HG02870 (cell line): ENCODE measurements at regions not wholly inside any gene's neighbourhood (a gene's known extent, or its start where the extent isn't known, plus 50 kb on each side); places are given as distances from the start of the nearest gene placed in this dataset.

Experiments
- ATAC-seq: cut with Tn5 transposase; IDR thresholded peaks from one replicate; pipeline ENCODE4 v1.9.1; 2021; ENCODE audit warnings: mild to moderate bottlenecking, moderate library complexity; ENCODE audit not compliant: unreplicated experiment

DNA sequence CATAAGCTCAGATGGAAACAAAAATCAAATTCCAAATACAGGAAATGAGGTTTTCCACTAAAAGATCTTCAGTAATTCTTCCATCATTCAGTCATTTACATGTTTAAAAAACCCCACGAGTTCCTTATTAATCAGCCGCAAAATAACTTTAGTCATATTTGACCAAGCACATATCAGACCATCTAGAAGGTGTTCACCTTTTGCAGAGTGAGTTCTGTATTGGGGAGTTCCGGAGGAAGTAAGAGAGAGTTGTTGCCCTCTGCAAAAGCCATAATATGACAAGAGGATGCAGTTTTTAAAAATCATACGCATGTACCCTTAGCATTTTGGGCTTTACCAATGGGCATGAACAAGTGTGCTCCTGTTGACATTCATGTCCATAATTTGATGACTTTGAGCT, 61.6 kb downstream of the CCR1 start:
- no peak for ATAC-seq

- ATAC-seq, result no peak
Measured at GRCh38 chr3:46146021-46146420, 62.1 kb downstream of the CCR1 start.

- ATAC-seq, result no peak
Measured at GRCh38 chr3:46145147-46145546, 63.0 kb downstream of the CCR1 start.

DNA sequence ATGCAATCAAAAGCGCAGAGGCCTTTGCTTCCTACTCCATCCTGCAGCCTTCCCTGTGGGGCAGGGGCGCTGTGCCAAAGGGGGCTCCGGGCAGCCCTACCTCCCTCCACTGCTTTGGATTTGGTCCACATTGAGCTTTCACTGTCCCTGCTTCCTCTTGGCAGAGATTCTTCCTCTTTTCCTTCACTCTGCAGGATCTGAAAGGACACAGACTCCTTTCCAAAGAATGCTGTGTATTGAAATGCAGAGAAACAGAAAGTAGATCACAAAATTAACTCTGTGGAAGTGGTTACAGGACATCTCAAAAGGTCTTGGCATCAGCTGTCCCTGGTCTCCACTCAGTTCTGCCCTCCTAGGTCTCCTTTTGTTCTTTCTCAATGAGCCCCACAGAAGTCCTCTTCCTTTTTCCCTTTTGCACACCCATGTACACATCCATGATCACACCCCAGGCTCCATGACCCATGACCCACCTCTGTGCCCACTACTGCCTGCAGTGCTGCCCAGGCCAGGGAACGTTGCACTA, 64.1 kb downstream of the CCR1 start:
- ATAC-seq, result no peak

DNA sequence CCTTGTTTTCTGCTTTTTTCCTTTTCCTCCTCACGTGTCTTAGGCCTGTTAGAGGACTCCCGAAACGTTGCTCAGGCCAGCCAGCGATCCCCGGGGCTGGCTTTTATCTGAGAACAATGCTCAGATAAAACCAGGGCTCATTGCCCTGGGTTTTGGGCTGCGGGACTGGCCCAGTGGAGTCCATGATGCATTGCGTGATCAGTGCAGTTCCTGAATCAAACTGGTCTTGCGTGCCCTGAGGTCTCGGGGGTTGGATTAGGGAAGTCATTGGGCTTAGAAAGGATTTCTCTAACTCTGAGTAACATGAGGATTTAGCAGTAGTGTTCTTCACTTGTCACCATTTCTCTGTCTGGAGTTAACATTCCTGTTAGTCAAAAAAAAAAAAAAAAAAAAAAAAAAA, 66.3 kb downstream of the CCR1 start:
- ATAC-seq, result no peak

- ATAC-seq, result no peak
Measured at GRCh38 chr3:46138581-46138980, 69.5 kb downstream of the CCR1 start.

- no peak for ATAC-seq
Measured at GRCh38 chr3:46135475-46135874, 72.6 kb downstream of the CCR1 start.

GRCh38 chr3:46133285-46133684, 74.8 kb downstream of the CCR1 start:
- no peak for ATAC-seq

DNA sequence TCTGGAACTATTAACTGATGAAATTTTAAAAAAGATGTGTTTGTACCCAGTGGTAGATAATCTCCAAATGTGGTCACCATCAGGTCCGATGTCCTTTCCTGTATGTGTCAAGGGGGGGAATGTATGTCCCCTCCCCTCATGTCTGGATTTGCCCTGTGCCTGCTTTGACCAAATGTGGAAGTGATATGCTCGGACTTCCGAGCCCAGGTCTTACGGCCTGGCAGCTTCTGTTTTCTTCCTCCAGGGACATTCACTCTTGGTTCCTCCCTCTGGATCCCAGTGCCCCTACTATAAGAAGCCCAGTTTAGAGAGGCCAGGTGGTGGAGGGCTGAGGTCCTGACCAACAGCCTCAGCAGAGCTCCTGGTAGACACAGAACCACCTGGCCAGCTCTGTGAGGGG, 75.5 kb downstream of the CCR1 start:
- no peak for ATAC-seq

GRCh38 chr3:46131884-46132450, 76.1 kb downstream of the CCR1 start:
- ATAC-seq, result no peak

DNA sequence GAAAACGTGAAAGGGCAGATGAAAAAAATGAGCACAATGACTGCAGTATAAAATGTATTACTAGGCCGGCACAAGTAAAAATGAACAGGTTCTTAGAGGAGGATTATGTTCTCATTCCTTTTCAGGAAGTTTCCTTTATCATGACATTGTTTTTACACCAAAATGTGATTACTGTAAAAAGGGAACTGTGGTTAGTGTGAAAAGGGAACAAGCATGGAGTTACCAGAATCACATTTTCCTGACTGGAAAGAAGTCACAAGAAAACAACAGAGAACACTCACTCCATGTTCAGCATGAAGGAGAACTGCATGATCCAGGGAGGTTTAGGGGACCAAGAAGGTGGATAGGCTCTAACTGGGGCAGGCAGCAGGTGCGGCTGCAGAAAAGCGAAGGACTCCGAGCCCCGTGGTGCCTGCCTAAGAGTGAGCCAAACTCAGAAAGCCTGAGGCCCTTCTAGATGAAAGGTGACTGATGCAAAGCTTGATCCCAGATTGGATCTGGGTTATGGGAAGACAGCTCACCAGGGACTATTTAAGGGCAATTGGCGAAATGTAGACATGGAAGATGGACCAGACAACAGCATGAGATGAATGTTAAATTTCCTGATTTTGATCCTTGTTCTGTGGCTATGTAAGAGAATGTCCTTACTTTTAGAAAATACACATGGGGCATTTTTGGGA, 77.3 kb downstream of the CCR1 start:
- ATAC-seq, result no peak

GRCh38 chr3:46129588-46130272, 78.4 kb downstream of the CCR1 start:
- no peak for ATAC-seq

DNA sequence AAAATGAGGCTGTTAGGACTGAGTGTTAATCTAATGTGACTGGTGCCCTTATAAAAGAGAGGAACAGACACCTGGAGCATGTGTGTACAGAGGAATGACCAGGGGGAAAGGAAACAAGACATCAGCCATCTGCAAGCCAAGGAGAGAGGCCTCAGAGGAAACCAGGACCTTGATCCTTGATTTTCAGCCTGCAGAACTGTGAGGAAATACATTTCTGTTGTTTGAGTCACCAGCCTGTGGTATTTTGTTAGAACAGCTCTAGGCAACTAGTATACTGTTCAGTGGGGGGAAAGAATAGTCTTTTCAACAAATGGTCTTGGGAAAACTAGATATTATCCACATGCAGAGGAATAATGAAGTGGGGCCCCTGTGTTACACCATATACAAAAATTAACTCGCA, 80.6 kb downstream of the CCR1 start:
- ATAC-seq, result no peak

GRCh38 chr3:46124216-46125177, 83.6 kb downstream of the CCR1 start:
- ATAC-seq, result no peak

- no peak for ATAC-seq
Measured at GRCh38 chr3:46123646-46124045, 84.5 kb downstream of the CCR1 start.

DNA sequence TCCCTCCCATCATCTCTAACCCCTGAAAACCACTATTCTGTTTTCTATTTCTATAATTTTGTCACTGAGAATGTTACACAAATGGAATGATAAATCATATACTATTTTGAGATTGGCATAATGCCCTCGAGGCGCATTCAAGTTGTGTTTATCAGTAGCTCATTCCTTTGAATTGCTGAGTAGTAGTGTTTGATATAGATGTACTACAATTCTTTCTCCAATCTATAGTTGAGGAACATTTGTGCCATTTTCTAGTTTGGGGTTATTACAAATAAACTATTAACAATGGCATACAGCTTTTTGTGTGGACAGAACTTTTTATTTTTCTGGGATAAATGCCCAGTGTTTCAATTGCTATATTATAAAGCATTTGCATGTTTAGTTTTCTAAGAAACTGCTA, 86.0 kb downstream of the CCR1 start:
- ATAC-seq, result no peak

DNA sequence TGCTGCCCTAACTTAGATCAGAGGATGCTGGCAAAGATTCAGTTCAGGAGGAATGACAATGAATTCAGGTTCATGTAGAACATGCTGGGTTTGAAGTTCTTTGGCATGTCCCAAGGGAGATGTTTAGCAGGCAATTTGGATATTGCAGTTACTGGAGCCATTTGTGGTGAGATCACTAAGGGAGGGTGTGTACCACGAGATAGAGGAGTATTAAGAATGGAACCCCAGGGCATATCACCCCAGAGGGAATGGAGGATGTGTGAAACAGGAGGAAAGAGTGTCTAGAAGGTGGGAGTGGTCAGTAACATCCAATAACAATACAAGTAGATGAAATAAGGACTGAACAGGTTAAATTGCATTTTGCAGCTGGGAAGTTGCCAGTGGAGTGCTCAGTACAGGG, 87.1 kb downstream of the CCR1 start:
- no peak for ATAC-seq

GRCh38 chr3:46119709-46120498, 88.2 kb downstream of the CCR1 start:
- no peak for ATAC-seq

- ATAC-seq, result no peak
Measured at GRCh38 chr3:46119253-46119652, 88.9 kb downstream of the CCR1 start.

DNA sequence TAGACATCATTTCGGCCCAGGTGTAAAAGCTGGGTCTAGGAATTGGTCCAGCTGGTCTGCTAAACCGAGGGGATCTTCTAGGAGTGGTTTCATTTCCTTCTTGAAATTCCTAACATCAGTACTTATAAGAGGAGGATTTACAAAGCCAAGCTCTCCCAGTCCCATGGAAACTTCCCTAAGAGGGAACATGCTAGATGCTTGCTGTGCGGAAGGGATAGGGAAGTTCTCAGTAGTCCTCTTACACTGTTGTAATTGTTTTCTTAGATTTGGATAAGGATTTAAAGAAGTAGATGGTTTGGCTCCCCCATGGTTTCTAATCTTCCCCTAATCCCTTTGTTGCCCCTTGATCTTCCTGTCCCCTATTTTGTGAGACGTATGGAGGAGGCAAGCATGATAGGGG, 89.7 kb upstream of the XCR1 start:
- no peak for ATAC-seq
